PC-9 (cell line): ENCODE measurements at regions not wholly inside any gene's neighbourhood (a gene's known extent, or its start where the extent isn't known, plus 50 kb on each side); places are given as distances from the start of the nearest gene placed in this dataset.

Experiments used
- BruUV-seq: library from RNA; stranded (reverse); fragments of 400-500 nt; replicated peaks from 2 replicates; lab custom pipeline; 2021; lab: Mats Ljungman, UMichigan
- CTCF ChIA-PET: fragments of 300-600 bp; sonication (Branson Sonifier 250); formaldehyde crosslinking; loops from one replicate; lab custom pipeline; 2022; ENCODE audit warnings: antibody characterized with exemption; lab: Charles Lee
- POLR2A ChIA-PET: fragments of 300-600 bp; sonication (Branson Sonifier 250); formaldehyde crosslinking; loops from one replicate; lab custom pipeline; 2022; ENCODE audit warnings: antibody characterized with exemption; ENCODE audit not compliant: unreplicated experiment; lab: Charles Lee
- DNase-seq, 2 experiments: peaks; one replicate each; pipeline versions ENCODE4 v3.0.0 to v3.0.0-alpha.2; 2015 to 2022; ENCODE audit warnings: mixed read lengths in 1 of 2
- H2AFZ ChIP-seq: fragments of 200-600 bp; sonication (generic); 2 replicates; pipeline ENCODE4 v1.8.1; 2017; ENCODE audit warnings: antibody characterized with exemption
- H3F3A ChIP-seq: fragments of 200-600 bp; sonication (generic); 2 replicates; pipeline ENCODE4 v1.8.1; 2017; ENCODE audit warnings: antibody characterized with exemption, mild to moderate bottlenecking, low read depth; ENCODE audit not compliant: insufficient read depth
- H3K27ac ChIP-seq: fragments of 200-600 bp; sonication (generic); 2 replicates; pipeline ENCODE4 v1.6.1; 2016; ENCODE audit warnings: mixed run types
- H3K27me3 ChIP-seq: fragments of 200-600 bp; sonication (generic); 2 replicates; pipeline ENCODE4 v1.6.1; 2016; ENCODE audit warnings: low read depth, mixed run types; ENCODE audit not compliant: insufficient read depth
- H3K36me3 ChIP-seq: fragments of 200-600 bp; sonication (generic); 2 replicates; pipeline ENCODE4 v1.6.1; 2016; ENCODE audit warnings: low read depth, mixed run types
- H3K4me1 ChIP-seq: fragments of 200-600 bp; sonication (generic); replicated peaks from 2 replicates; pipeline ENCODE4 v1.6.1; 2016; ENCODE audit warnings: mixed run types; ENCODE audit not compliant: insufficient read depth
- H3K4me2 ChIP-seq: fragments of 200-600 bp; sonication (generic); 2 replicates; pipeline ENCODE4 v1.6.1; 2017; ENCODE audit warnings: mixed run types
- H3K4me3 ChIP-seq: fragments of 200-600 bp; sonication (generic); 2 replicates; pipeline ENCODE4 v1.6.1; 2016; ENCODE audit warnings: mixed run types
- H3K79me2 ChIP-seq: fragments of 200-600 bp; sonication (generic); 2 replicates; pipeline ENCODE4 v1.6.1; 2017; ENCODE audit warnings: low read depth, mixed run types
- H3K9me2 ChIP-seq: fragments of 200-600 bp; sonication (generic); 2 replicates; pipeline ENCODE4 v1.8.1; 2017; ENCODE audit warnings: mild to moderate bottlenecking; ENCODE audit not compliant: insufficient read depth
- H3K9me3 ChIP-seq: fragments of 200-600 bp; sonication (generic); 2 replicates; pipeline ENCODE4 v1.8.1; 2016; ENCODE audit warnings: low read depth; ENCODE audit not compliant: insufficient read depth
- H4K20me1 ChIP-seq: fragments of 200-600 bp; sonication (generic); 2 replicates; pipeline ENCODE4 v1.8.1; 2017; ENCODE audit not compliant: insufficient read depth
- CTCF ChIP-seq: fragments of 200-600 bp; sonication (generic); conservative IDR thresholded peaks from 2 replicates; pipeline ENCODE4 v1.6.1; 2017; ENCODE audit warnings: mixed run types, antibody characterized with exemption, mild to moderate bottlenecking, moderate library complexity
- EZH2 ChIP-seq: fragments of 200-600 bp; sonication (generic); IDR thresholded peaks from 2 replicates; pipeline ENCODE4 v1.8.0; 2017; ENCODE audit warnings: antibody characterized with exemption, low read depth
- intact Hi-C: fragments of 100-400 bp; cut with micrococcal nuclease; formaldehyde crosslinking; loops from one replicate; pipeline ENCODE4 v1.10.0; 2022; ENCODE audit not compliant: unreplicated experiment

- H3K4me2 ChIP-seq: no peak overlapping the region
- no peak for DNase-seq
- no peaks in the 10 kb centered on the region for H3K4me1 ChIP-seq
- no peaks in the 10 kb centered on the region for H3F3A ChIP-seq
- H3K27ac ChIP-seq: no peak overlapping the region
- POLR2A ChIA-PET: no interaction called here
- H3K9me2 ChIP-seq: no peaks in the 10 kb centered on the region
- CTCF ChIA-PET: no interaction called here
- no peaks in the 10 kb centered on the region for H3K27me3 ChIP-seq
- H3K4me3 ChIP-seq: no peak overlapping the region
- no peak for TF ChIP-seq EZH2
- no peak for TF ChIP-seq CTCF
- H3K79me2 ChIP-seq: no peaks in the 10 kb centered on the region
- no TSS peak for BruUV-seq
- H3K9me3 ChIP-seq: no peaks in the 10 kb centered on the region
- H3K36me3 ChIP-seq: no peaks in the 10 kb centered on the region
- H2AFZ ChIP-seq: no peak overlapping the region
- intact Hi-C loops: no loop called here
- no peaks in the 10 kb centered on the region for H4K20me1 ChIP-seq
Measured at GRCh38 chr4:137934046-137934445, 308.1 kb downstream of the SLC7A11 start.

- H3K4me3 ChIP-seq: no peak overlapping the region
- no peaks in the 10 kb centered on the region for H3K27me3 ChIP-seq
- no peaks in the 10 kb centered on the region for H3K9me2 ChIP-seq
- H3K36me3 ChIP-seq: no peaks in the 10 kb centered on the region
- DNase-seq: no peak
- H3K27ac ChIP-seq: no peak overlapping the region
- no peaks in the 10 kb centered on the region for H4K20me1 ChIP-seq
- ChIA-PET POLR2A (no interaction called here), CTCF (no interaction called here)
- intact Hi-C loops: no loop called here
- no peaks in the 10 kb centered on the region for H3K9me3 ChIP-seq
- H3K4me1 ChIP-seq: no peaks in the 10 kb centered on the region
- no TSS peak for BruUV-seq
- H3F3A ChIP-seq: no peaks in the 10 kb centered on the region
- H3K4me2 ChIP-seq: no peak overlapping the region
- no peaks in the 10 kb centered on the region for H3K79me2 ChIP-seq
- no peak overlapping the region for H2AFZ ChIP-seq
- no peak for TF ChIP-seq CTCF
- no peak for TF ChIP-seq EZH2
Measured at GRCh38 chr4:137927972-137928371, 314.2 kb downstream of the SLC7A11 start.

- no peak for DNase-seq
- H3K27me3 ChIP-seq: no peaks in the 10 kb centered on the region
- intact Hi-C loops: no loop called here
- no peak overlapping the region for H3K4me3 ChIP-seq
- H3K36me3 ChIP-seq: no peaks in the 10 kb centered on the region
- no peaks in the 10 kb centered on the region for H3K9me3 ChIP-seq
- no peak overlapping the region for H3K27ac ChIP-seq
- no peaks in the 10 kb centered on the region for H3F3A ChIP-seq
- CTCF ChIA-PET: no interaction called here
- TF ChIP-seq CTCF (no peak), EZH2 (no peak)
- BruUV-seq: no TSS peak
- no peak overlapping the region for H2AFZ ChIP-seq
- H4K20me1 ChIP-seq: no peaks in the 10 kb centered on the region
- H3K4me2 ChIP-seq: no peak overlapping the region
- H3K9me2 ChIP-seq: no peaks in the 10 kb centered on the region
- POLR2A ChIA-PET: no interaction called here
- H3K79me2 ChIP-seq: no peaks in the 10 kb centered on the region
- H3K4me1 ChIP-seq: no peaks in the 10 kb centered on the region
Measured at GRCh38 chr4:137923494-137923893, 318.7 kb downstream of the SLC7A11 start.
